HepG2 (cell line): ENCODE measurements at regions not wholly inside any gene's neighbourhood (a gene's known extent, or its start where the extent isn't known, plus 50 kb on each side); places are given as distances from the start of the nearest gene placed in this dataset.

ENCODE experiments used
- ATAC-seq: fragments of 200-7000 bp; cut with Tn5 transposase; 3 replicates; pipeline ENCODE4 v1.9.1; 2020; ENCODE audit warnings: mild to moderate bottlenecking, moderate library complexity
- BruUV-seq: library from RNA; stranded (reverse); fragments of 400-500 nt; replicated peaks from 2 replicates; lab custom pipeline; 2021; lab: Mats Ljungman, UMichigan
- CTCF ChIA-PET: fragments of 300-600 bp; formaldehyde crosslinking; extraction: SDS; loops from one replicate; lab custom pipeline; 2021; ENCODE audit warnings: low total read pairs, inconsistent platforms, low intra/inter-chr PET ratio; lab: Yijun Ruan, JAX
- POLR2A ChIA-PET: fragments of 350-600 bp; sonication (Branson Sonifier 250); formaldehyde crosslinking; loops from one replicate; lab custom pipeline; 2020; ENCODE audit warnings: antibody characterized with exemption, inconsistent platforms; lab: Yijun Ruan, JAX
- DNase-seq: peaks from one replicate; pipeline ENCODE4 v3.0.0-alpha.2; 2015; ENCODE audit warnings: low spot score
- FAIRE-seq: peaks from 3 replicates; lab custom pipeline; 2011; peaks lifted over from hg19 to GRCh38; lab: Jason Lieb, UNC
- H2AFZ ChIP-seq: one replicate; pipeline ENCODE4 v1.6.1; 2011; ENCODE audit warnings: low read length, inconsistent platforms
- H3K27ac ChIP-seq: fragments of 300-600 bp; 3 replicates; pipeline ENCODE4 v1.8.0; 2011; ENCODE audit warnings: mixed run types, mild to moderate bottlenecking, mixed read lengths, low read length, inconsistent platforms; ENCODE audit not compliant: insufficient read depth; ENCODE audit errors: extremely low read length
- H3K27me3 ChIP-seq, 2 experiments: fragments of 200-600 bp in 1 of 2; 2 replicates in 1 of 2; 3 replicates in 1 of 2; pipeline versions ENCODE4 v1.6.0 to v1.8.0; 2011; ENCODE audit warnings: low read length in 2 of 2, mild to moderate bottlenecking in 2 of 2, moderate library complexity in 2 of 2, inconsistent platforms in 1 of 2; ENCODE audit not compliant: insufficient read depth in 2 of 2, control insufficient read depth in 1 of 2
- H3K36me3 ChIP-seq, 2 experiments: fragments of 200-600 bp in 1 of 2; replicated peaks in 1 of 2; 2 replicates in 1 of 2; 3 replicates in 1 of 2; pipeline versions ENCODE4 v1.5.1 to v1.8.0; 2011; ENCODE audit warnings: low read length in 2 of 2, inconsistent platforms in 1 of 2; ENCODE audit not compliant: insufficient read depth in 2 of 2, control insufficient read depth in 1 of 2
- H3K4me1 ChIP-seq: 2 replicates; pipeline ENCODE4 v1.5.1; 2012; ENCODE audit warnings: low read length, inconsistent platforms; ENCODE audit not compliant: insufficient read depth
- H3K4me2 ChIP-seq: 2 replicates; pipeline ENCODE4 v1.6.0; 2011; ENCODE audit warnings: low read depth, low read length, inconsistent platforms
- H3K4me3 ChIP-seq, 3 experiments: fragments of 200-600 bp in 1 of 3; sonication (generic), shearing (Covaris generic) in 1 of 3; replicated peaks in 1 of 3; 2 replicates each; pipeline ENCODE4 v1.5.1; 2011 to 2016; ENCODE audit warnings: low read length in 3 of 3, inconsistent platforms in 2 of 3, low read depth in 2 of 3, mild to moderate bottlenecking in 2 of 3, control low read depth in 1 of 3, mixed read lengths in 1 of 3; ENCODE audit not compliant: insufficient read depth in 1 of 3
- H3K79me2 ChIP-seq: one replicate; pipeline ENCODE4 v1.6.1; 2011; ENCODE audit warnings: low read length, inconsistent platforms; ENCODE audit not compliant: insufficient read depth
- H3K9ac ChIP-seq: 2 replicates; pipeline ENCODE4 v1.6.0; 2011; ENCODE audit warnings: mild to moderate bottlenecking, low read depth, low read length, inconsistent platforms; ENCODE audit not compliant: insufficient read depth
- H3K9me3 ChIP-seq: 2 replicates; pipeline ENCODE4 v1.5.1; 2012; ENCODE audit warnings: mild to moderate bottlenecking, low read length
- H4K20me1 ChIP-seq: 2 replicates; pipeline ENCODE4 v1.6.0; 2011; ENCODE audit warnings: inconsistent platforms, mild to moderate bottlenecking, low read length, moderate library complexity; ENCODE audit not compliant: insufficient read depth
- ARNT2 ChIP-seq: sonication (generic); formaldehyde crosslinking; IDR thresholded peaks from 2 replicates; pipeline ENCODE4 v1.8.0; 2022; ENCODE audit warnings: mild to moderate bottlenecking, low read depth, missing genetic modification reagents, moderate library complexity
- CEBPB ChIP-seq: IDR thresholded peaks from 2 replicates; pipeline ENCODE4 v1.6.1; 2011; ENCODE audit warnings: low read depth, low read length, improper control_type of control experiment, borderline replicate concordance
- HNRNPL ChIP-seq: fragments of 200-400 bp; formaldehyde crosslinking; IDR thresholded peaks from 2 replicates; pipeline ENCODE4 v1.6.1; 2017; ENCODE audit warnings: mild to moderate bottlenecking, low read depth, low read length
- PCBP2 ChIP-seq: fragments of 200-400 bp; formaldehyde crosslinking; optimal IDR thresholded peaks from 2 replicates; pipeline ENCODE3; 2018; ENCODE audit warnings: low read length, low read depth; ENCODE audit not compliant: poor library complexity, severe bottlenecking
- SSRP1 ChIP-seq: IDR thresholded peaks from 2 replicates; pipeline ENCODE4 v1.6.1; 2016; ENCODE audit warnings: control low read depth
- ZNF274 ChIP-seq: sonication (generic); formaldehyde crosslinking; IDR thresholded peaks from 2 replicates; pipeline ENCODE4 v1.5.1; 2020; ENCODE audit warnings: mild to moderate bottlenecking, missing genetic modification reagents
- ZNF850 ChIP-seq: sonication (generic); formaldehyde crosslinking; conservative IDR thresholded peaks from 2 replicates; pipeline ENCODE4 v1.9.0; 2021; ENCODE audit warnings: mild to moderate bottlenecking, missing genetic modification reagents
- in situ Hi-C: cut with HindIII; loops from 2 replicates; pipeline ENCODE4 v1.10.0; 2017; ENCODE audit warnings: low pct_unique_long_range_greater_than_20kb; ENCODE audit not compliant: extremely low pct_ligation_motif_present
- intact Hi-C: fragments of 100-400 bp; cut with micrococcal nuclease; formaldehyde crosslinking; loops from one replicate; pipeline ENCODE4 v1.10.0; 2022; ENCODE audit not compliant: unreplicated experiment
- TF ChIP-seq, protein P1 (sequence below): sonication (generic); formaldehyde crosslinking; conservative IDR thresholded peaks from 2 replicates; pipeline ENCODE4 v1.4.0; 2020; ENCODE audit warnings: mild to moderate bottlenecking, missing genetic modification reagents, moderate library complexity
- TF ChIP-seq, protein P2 (sequence below): fragments of 450-650 bp; IDR thresholded peaks from 2 replicates; pipeline ENCODE4 v1.6.1; 2017

DNA sequence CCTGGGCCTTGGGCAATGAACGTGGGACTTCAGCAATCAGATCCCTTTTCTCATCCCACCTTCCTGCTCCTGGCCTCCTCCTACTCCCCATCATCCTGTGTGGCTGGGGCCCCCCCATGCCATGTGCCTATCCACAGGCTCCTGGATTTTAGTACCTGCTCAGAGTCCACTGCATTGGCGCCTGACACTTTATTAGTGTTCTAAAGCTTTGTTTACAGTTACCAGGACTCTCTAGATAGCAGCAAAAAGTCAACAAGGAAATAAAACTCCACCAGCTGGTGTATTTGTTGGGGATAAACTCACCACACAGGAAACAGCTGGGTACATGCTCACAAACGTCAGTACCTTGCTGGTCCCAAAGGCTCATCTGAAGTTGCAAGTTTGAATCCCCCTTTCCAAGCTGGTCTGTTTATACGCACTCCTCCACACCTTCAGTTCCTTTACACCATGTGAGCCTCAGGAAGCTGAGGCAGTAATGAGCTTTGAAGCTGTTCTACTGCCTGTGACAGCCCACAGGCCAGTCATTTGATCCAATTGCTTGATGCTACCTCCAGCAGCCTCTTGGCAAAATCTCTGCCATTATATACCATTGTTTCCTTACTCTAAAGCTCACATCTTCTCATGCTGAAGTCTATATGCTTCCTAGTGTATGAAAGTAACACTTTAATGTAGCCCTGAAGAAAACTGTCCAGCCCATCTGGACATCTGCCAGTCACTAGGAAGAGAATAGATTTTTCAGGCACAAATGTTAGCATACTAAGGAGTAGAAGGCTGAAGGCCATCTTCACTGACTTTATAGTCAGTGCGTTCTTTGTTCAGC, 76.6 kb downstream of the ANKEF1 start (continued):
- TF ChIP-seq, protein P1, sequence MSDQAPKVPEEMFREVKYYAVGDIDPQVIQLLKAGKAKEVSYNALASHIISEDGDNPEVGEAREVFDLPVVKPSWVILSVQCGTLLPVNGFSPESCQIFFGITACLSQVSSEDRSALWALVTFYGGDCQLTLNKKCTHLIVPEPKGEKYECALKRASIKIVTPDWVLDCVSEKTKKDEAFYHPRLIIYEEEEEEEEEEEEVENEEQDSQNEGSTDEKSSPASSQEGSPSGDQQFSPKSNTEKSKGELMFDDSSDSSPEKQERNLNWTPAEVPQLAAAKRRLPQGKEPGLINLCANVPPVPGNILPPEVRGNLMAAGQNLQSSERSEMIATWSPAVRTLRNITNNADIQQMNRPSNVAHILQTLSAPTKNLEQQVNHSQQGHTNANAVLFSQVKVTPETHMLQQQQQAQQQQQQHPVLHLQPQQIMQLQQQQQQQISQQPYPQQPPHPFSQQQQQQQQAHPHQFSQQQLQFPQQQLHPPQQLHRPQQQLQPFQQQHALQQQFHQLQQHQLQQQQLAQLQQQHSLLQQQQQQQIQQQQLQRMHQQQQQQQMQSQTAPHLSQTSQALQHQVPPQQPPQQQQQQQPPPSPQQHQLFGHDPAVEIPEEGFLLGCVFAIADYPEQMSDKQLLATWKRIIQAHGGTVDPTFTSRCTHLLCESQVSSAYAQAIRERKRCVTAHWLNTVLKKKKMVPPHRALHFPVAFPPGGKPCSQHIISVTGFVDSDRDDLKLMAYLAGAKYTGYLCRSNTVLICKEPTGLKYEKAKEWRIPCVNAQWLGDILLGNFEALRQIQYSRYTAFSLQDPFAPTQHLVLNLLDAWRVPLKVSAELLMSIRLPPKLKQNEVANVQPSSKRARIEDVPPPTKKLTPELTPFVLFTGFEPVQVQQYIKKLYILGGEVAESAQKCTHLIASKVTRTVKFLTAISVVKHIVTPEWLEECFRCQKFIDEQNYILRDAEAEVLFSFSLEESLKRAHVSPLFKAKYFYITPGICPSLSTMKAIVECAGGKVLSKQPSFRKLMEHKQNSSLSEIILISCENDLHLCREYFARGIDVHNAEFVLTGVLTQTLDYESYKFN (CRISPR knock-in tag) = peak; percentile 36

DNA sequence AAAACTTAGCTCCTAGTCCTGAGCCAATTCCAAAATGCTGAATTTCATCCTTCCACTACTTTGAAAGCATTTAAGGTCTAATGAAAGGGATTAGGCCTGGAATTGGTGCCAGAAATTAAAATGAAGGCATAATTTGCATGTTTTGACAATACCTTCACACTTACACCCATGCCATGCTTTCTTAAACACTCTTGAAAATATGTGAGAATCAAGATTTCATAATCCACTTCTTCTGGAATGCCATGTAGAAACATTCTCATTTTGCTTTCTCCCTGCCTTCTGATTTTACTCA, 77.1 kb downstream of the ANKEF1 start:
- Histone ChIP-seq H3K4me2 (no peak overlapping the region), H3K36me3 (no peaks in the 10 kb centered on the region), H3K79me2 (no peaks in the 10 kb centered on the region), H3K9me3 (no peaks in the 10 kb centered on the region), H3K4me3 (no peak overlapping the region), H3K4me1 (peaks cover 12% of the 10 kb centered on the region), H3K27me3 (no peaks in the 10 kb centered on the region), H2AFZ (no peak overlapping the region), H3K27ac (no peak overlapping the region), H4K20me1 (no peaks in the 10 kb centered on the region), H3K9ac (no peak overlapping the region)
- in situ Hi-C loops (no loop called here), intact Hi-C loops (no loop called here)
- ChIA-PET POLR2A (no interaction called here), CTCF (no interaction called here)
- TF ChIP-seq ARNT2 (CRISPR knock-in tag) = no peak
- no peak for TF ChIP-seq ZNF274
- TF ChIP-seq, protein P2, sequence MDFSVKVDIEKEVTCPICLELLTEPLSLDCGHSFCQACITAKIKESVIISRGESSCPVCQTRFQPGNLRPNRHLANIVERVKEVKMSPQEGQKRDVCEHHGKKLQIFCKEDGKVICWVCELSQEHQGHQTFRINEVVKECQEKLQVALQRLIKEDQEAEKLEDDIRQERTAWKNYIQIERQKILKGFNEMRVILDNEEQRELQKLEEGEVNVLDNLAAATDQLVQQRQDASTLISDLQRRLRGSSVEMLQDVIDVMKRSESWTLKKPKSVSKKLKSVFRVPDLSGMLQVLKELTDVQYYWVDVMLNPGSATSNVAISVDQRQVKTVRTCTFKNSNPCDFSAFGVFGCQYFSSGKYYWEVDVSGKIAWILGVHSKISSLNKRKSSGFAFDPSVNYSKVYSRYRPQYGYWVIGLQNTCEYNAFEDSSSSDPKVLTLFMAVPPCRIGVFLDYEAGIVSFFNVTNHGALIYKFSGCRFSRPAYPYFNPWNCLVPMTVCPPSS = no peak
- no peak for TF ChIP-seq ZNF850 (CRISPR knock-in tag)
- no peak for TF ChIP-seq HNRNPL
- no peak for TF ChIP-seq PCBP2
- TF ChIP-seq SSRP1 (CRISPR knock-in tag) = no peak
- no peak for TF ChIP-seq CEBPB
- DNase-seq = no peak
- BruUV-seq = no TSS peak
- ATAC-seq = no peak
- no peak for FAIRE-seq
